ENCODE measurements at regions not wholly inside any gene's neighbourhood (a gene's known extent, or its start where the extent isn't known, plus 50 kb on each side); places are given as distances from the start of the nearest gene placed in this dataset.

GRCh38 chr10:125505648-125506047 is 177.3 kb downstream of the TEX36 start:
- DNase-seq (ENCODE audit: low read depth, low spot score) (no peak), FAIRE-seq (no peak)
- ChIA-PET POLR2A (no interaction called here), CTCF (no interaction called here)
- no peak overlapping the region for H3K4me2 ChIP-seq (ENCODE audit: insufficient read depth, low read length)
- H3K36me3 ChIP-seq (ENCODE audit: control insufficient read depth in 2 of 2, extremely low read depth in 1 of 2, insufficient read depth in 2 of 2, low read length in 2 of 2), result no peaks in the 10 kb centered on the region
- peaks cover 1 to 2% of the 10 kb centered on the region in 2 experiments for H3K27me3 ChIP-seq (ENCODE audit: control insufficient read depth in 2 of 2, insufficient read depth in 2 of 2, low read length in 2 of 2)
- TF ChIP-seq, protein P1, sequence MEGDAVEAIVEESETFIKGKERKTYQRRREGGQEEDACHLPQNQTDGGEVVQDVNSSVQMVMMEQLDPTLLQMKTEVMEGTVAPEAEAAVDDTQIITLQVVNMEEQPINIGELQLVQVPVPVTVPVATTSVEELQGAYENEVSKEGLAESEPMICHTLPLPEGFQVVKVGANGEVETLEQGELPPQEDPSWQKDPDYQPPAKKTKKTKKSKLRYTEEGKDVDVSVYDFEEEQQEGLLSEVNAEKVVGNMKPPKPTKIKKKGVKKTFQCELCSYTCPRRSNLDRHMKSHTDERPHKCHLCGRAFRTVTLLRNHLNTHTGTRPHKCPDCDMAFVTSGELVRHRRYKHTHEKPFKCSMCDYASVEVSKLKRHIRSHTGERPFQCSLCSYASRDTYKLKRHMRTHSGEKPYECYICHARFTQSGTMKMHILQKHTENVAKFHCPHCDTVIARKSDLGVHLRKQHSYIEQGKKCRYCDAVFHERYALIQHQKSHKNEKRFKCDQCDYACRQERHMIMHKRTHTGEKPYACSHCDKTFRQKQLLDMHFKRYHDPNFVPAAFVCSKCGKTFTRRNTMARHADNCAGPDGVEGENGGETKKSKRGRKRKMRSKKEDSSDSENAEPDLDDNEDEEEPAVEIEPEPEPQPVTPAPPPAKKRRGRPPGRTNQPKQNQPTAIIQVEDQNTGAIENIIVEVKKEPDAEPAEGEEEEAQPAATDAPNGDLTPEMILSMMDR (IDR thresholded peaks at IDR 0.05; ENCODE audit: extremely low read depth in 1 of 2, insufficient read depth in 1 of 2, low read depth in 1 of 2, low read length in 2 of 2), result no peak
- TF ChIP-seq MYC (IDR thresholded peaks at IDR 0.05; ENCODE audit: low read depth, low read length) (no peak), GATA2 (IDR thresholded peaks at IDR 0.05; ENCODE audit: insufficient read depth, insufficient read length, low read depth, low read length) (no peak), EZH2 (IDR thresholded peaks at IDR 0.05; ENCODE audit: borderline replicate concordance, low read depth, low read length, severe bottlenecking) (no peak), POLR2AphosphoS5 (IDR thresholded peaks at IDR 0.05; ENCODE audit: insufficient read depth, low read depth, low read length) (no peak), FOS (IDR thresholded peaks at IDR 0.05; ENCODE audit: borderline replicate concordance, insufficient read depth, low read length) (no peak), POLR2A (IDR thresholded peaks at IDR 0.05; ENCODE audit: low read depth, low read length) (no peak)
- TF ChIP-seq, protein P2, sequence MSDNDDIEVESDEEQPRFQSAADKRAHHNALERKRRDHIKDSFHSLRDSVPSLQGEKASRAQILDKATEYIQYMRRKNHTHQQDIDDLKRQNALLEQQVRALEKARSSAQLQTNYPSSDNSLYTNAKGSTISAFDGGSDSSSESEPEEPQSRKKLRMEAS (IDR thresholded peaks at IDR 0.05; ENCODE audit: insufficient read depth, insufficient read length), result no peak
- H3K27ac ChIP-seq (ENCODE audit: insufficient read depth, low read depth, low read length), result no peak overlapping the region
- H3K4me1 ChIP-seq (ENCODE audit: control insufficient read depth, extremely low read depth, insufficient read depth, low read length), result no peaks in the 10 kb centered on the region
- no peak overlapping the region for H3K4me3 ChIP-seq (replicated peaks in 1 of 3; ENCODE audit: insufficient read depth in 1 of 3, low read depth in 1 of 3, low read length in 3 of 3)
- intact Hi-C loops (cut with micrococcal nuclease) (no loop called here), dilution Hi-C loops (cut with MboI; ENCODE audit: extremely low pct_ligation_motif_present, low sequenced_read_pairs) (no loop called here)
- no peaks in the 10 kb centered on the region for H4K20me1 ChIP-seq (replicated peaks; ENCODE audit: control insufficient read depth, extremely low read depth, insufficient read depth, low read length)
- H3K9me1 ChIP-seq (replicated peaks; ENCODE audit: control insufficient read depth, extremely low read depth, insufficient read depth, low read length), result no peaks in the 10 kb centered on the region
- no TSS peak for BruUV-seq (replicated peaks)
- no peak overlapping the region for H3K9ac ChIP-seq (replicated peaks; ENCODE audit: extremely low read depth, insufficient read depth, low read length)
- no peaks in the 10 kb centered on the region for H3K79me2 ChIP-seq (ENCODE audit: control insufficient read depth, insufficient read depth, low read length)
- no peaks in the 10 kb centered on the region for H3K9me3 ChIP-seq (replicated peaks; ENCODE audit: control insufficient read depth, insufficient read depth, low read length)
- H2AFZ ChIP-seq (ENCODE audit: low read depth, low read length), result no peak overlapping the region
